Breast epithelium (tissue), 4 donors: ENCODE measurements at regions not wholly inside any gene's neighbourhood (a gene's known extent, or its start where the extent isn't known, plus 50 kb on each side); places are given as distances from the start of the nearest gene placed in this dataset.
A peak's percentile ranks its signal among the peaks of the same experiment; 100 is the strongest.
"Not testable (repeated sequence)": the region's sequence is repeated elsewhere in the genome, so short reads cannot be mapped to it uniquely, and the experiment has no call there.

ENCODE experiments used
- DNase-seq, 2 donors: peaks; one replicate each; pipeline ENCODE4 v3.0.0-alpha.2; 2019; ENCODE audit warnings: low spot score in 2 of 2
- H3K27ac ChIP-seq, 2 donors: fragments of 200-600 bp; sonication (generic) in 1 of 2; one replicate each; pipeline ENCODE4 v1.5.1; 2016 to 2019; ENCODE audit warnings: mild to moderate bottlenecking in 1 of 2
- H3K27me3 ChIP-seq, 2 donors: fragments of 200-600 bp; sonication (generic) in 1 of 2; one replicate each; pipeline versions ENCODE4 v1.5.1 to v1.6.0; 2017 to 2019; ENCODE audit warnings: control low read depth in 1 of 2, mild to moderate bottlenecking in 1 of 2
- H3K36me3 ChIP-seq: fragments of 200-600 bp; one replicate; pipeline ENCODE4 v1.5.1; 2019
- H3K4me1 ChIP-seq, 2 donors: fragments of 200-600 bp; sonication (generic); one replicate each; pipeline ENCODE4 v1.5.1; 2016 to 2019; ENCODE audit warnings: control low read depth in 1 of 2
- H3K4me3 ChIP-seq, 3 donors: fragments of 200-600 bp; sonication (generic); 1 replicate in 2 of 3; 2 replicates in 1 of 3; pipeline ENCODE4 v1.5.1; 2016 to 2019; ENCODE audit warnings: mild to moderate bottlenecking in 3 of 3, moderate library complexity in 2 of 3
- H3K9me3 ChIP-seq, 2 donors: fragments of 200-600 bp; sonication (generic) in 1 of 2; one replicate each; pipeline ENCODE4 v1.5.1; 2016 to 2019; ENCODE audit warnings: control low read depth in 1 of 2
- POLR2A ChIP-seq: fragments of 450-650 bp; IDR thresholded peaks from one replicate; pipeline ENCODE4 v1.6.1; 2016; ENCODE audit warnings: antibody characterized with exemption, mild to moderate bottlenecking, moderate library complexity
- POLR2AphosphoS5 ChIP-seq, 3 donors: sonication (generic); formaldehyde crosslinking; IDR thresholded peaks; one replicate each; pipeline ENCODE4 v1.6.1; 2017; ENCODE audit warnings: antibody characterized with exemption in 3 of 3
- intact Hi-C: fragments of 100-400 bp; cut with DNase I; formaldehyde crosslinking; loops from one replicate; pipeline ENCODE4 v1.15.1; 2023; ENCODE audit warnings: low total_unique reads
- TF ChIP-seq, protein P1 (sequence below), 3 donors: fragments of 450-650 bp; IDR thresholded peaks; one replicate each; pipeline ENCODE4 v1.5.1; 2016 to 2017; ENCODE audit warnings: antibody characterized with exemption in 3 of 3, mild to moderate bottlenecking in 3 of 3, moderate library complexity in 3 of 3

DNA sequence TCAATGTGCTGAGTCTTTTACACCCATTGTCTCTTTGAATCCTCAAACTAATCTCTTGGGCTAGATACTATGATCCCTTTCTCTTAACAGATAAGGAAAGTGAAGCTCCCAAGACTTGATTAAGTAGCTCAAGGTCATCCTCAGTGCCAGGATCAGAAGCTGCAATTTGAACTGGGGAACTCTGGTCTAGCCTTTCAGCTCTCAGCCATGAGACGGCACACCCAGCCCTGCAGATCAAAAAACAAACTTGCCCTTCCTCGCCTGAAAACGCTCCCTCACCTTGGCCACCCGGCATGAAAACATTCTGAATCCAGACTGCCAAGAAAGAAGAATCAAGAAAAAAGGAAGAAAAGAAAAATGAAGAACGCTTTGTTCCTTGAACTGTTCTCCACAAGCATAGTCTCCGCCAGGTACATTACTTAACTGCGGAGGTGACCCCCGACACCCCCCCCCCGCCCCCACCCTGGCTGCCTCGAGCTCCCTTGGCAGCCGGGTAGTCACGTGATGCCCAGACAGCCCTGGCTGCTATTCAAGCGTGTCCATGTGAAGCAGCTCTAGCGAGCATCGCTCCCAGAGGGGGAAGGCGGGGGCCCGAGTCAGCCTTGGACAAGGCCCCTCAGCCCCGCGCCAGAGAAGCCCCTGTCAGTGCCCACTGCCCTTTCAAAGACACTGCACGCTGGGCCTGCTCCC is 451.2 kb downstream of the MIAT start:
- Histone ChIP-seq H3K27ac (peak overlapping the region; percentile 27 to 52), H3K27me3 (no peaks in the 10 kb centered on the region), H3K4me3 (peak overlapping the region in 1 of 3 donors; percentile 23), H3K36me3 (no peaks in the 10 kb centered on the region), H3K9me3 (no peaks in the 10 kb centered on the region), H3K4me1 (peaks cover 3 to 6% of the 10 kb centered on the region in 2 donors)
- DNase-seq: peak; percentile 60 to 78
- peak in 2 of 3 donors; percentile 30 to 49 for TF ChIP-seq POLR2AphosphoS5 (IDR thresholded peaks at IDR 0.05)
- TF ChIP-seq POLR2A: no peak
- TF ChIP-seq, protein P1, sequence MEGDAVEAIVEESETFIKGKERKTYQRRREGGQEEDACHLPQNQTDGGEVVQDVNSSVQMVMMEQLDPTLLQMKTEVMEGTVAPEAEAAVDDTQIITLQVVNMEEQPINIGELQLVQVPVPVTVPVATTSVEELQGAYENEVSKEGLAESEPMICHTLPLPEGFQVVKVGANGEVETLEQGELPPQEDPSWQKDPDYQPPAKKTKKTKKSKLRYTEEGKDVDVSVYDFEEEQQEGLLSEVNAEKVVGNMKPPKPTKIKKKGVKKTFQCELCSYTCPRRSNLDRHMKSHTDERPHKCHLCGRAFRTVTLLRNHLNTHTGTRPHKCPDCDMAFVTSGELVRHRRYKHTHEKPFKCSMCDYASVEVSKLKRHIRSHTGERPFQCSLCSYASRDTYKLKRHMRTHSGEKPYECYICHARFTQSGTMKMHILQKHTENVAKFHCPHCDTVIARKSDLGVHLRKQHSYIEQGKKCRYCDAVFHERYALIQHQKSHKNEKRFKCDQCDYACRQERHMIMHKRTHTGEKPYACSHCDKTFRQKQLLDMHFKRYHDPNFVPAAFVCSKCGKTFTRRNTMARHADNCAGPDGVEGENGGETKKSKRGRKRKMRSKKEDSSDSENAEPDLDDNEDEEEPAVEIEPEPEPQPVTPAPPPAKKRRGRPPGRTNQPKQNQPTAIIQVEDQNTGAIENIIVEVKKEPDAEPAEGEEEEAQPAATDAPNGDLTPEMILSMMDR (IDR thresholded peaks at IDR 0.05): no peak
- intact Hi-C loops: no loop called here

DNA sequence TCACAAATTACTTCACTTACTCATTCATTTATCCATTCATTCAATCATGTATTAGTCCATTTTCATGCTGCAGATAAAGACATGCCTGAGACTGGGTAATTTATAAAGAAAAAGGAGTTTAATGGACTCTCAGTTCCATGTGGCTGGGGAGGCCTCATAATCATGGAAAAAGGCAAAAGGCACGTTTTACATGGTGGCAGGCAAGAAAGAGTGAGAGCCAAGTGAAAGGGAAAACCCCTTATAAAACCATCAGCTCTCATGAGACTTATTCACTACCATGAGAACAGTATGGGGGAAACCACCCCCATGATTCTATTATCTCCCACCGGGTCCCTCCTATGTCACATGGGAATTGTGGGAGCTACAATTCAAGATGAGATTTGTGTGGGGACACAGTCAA is 452.0 kb downstream of the MIAT start:
- H3K27ac ChIP-seq, H3K4me3 ChIP-seq, H3K36me3 ChIP-seq, H3K9me3 ChIP-seq, H3K4me1 ChIP-seq, DNase-seq, intact Hi-C loops, H3K27me3 ChIP-seq: not testable (repeated sequence)

DNA sequence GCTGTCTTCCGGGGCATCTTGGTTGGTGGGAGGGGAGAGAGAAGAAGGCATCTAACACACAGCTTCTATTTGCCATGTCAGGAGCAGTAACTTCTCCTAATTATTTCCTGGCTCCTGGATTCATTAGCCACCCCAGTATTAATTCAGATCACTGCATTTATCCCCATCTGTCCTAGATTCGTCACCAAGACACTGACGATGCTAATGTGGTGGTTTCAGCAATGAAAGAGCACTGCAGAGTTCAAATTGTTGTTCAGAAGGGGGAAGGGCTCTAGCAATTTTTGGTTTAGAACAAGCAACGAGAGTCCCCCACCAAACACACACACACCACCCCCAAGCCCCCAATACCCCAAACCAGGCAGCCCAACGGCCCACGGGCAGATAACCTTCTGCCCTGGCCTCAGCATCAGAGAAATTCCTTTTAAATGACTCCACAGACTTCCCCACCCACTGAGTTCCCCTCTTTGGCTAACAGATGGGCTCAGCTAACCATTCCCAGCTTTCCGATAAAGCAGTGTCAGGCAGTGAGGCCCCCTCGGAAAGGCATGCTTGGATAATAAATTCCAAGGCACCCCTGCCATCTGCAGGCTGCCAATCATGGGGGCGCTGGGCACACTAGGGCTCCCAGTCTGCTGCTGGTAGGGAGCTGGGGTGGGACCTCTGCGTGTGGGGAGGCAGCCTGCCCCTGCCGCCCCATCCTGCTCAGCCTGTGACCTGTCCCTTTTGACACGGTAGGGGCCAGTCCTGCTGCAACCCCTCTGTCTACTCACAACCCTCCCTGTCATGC is 453.5 kb downstream of the MIAT start:
- H3K27ac ChIP-seq: peak overlapping the region; percentile 50 to 84
- no peaks in the 10 kb centered on the region for H3K27me3 ChIP-seq
- TF ChIP-seq POLR2AphosphoS5 (IDR thresholded peaks at IDR 0.05) (no peak), POLR2A (no peak)
- TF ChIP-seq, protein P1 (IDR thresholded peaks at IDR 0.05): no peak
- H3K36me3 ChIP-seq: no peaks in the 10 kb centered on the region
- H3K4me3 ChIP-seq: no peak overlapping the region
- peaks cover 3 to 6% of the 10 kb centered on the region in 2 donors for H3K4me1 ChIP-seq
- DNase-seq: no peak
- intact Hi-C loops: no loop called here
- H3K9me3 ChIP-seq: no peaks in the 10 kb centered on the region

DNA sequence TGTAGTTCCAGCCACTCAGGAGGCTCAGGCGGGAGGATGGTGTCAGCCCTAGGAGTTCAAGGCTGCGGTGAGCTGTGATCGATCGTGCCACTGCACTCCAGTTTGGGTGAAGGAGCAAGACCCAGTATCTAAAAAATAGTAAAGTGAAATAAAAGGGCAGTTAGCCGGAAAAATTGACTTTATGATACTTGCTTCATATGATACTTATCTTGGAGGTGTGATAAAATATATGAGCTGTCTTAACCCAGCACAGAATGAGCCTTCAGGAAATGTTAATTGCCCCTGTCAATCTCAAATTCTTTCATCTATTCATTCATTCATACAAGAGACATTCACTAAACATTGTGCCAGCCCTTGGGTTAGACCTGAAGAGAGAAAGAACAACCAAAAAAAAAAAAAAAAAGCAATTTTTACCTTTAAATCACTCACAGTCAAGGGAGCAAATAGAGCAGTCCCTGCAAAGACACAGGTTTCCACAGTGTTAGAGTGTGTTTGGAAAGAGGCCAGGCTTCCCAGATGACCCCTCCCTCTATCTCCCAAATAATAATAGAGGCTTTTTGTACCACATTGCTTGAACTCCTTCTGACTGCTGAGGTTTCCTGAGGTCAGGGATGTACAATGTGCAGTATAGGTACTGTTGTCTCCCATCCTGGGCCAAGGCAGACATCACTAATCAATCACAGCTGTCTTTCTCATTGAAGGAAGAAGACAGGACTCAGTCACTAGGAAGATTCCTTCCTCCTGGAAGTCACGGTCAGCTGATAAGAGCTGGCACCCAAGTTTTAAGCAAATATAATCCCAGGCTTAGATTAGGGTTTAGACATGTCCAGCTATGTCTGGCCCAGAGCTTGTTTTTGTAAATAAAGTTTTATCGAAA is 454.6 kb downstream of the MIAT start:
- Histone ChIP-seq H3K36me3 (no peaks in the 10 kb centered on the region), H3K4me3 (no peak overlapping the region), H3K9me3 (no peaks in the 10 kb centered on the region), H3K27ac (peak overlapping the region; percentile 84 to 87), H3K27me3 (no peaks in the 10 kb centered on the region), H3K4me1 (peaks cover 3 to 6% of the 10 kb centered on the region in 2 donors)
- DNase-seq: no peak
- TF ChIP-seq POLR2AphosphoS5 (IDR thresholded peaks at IDR 0.05) (no peak), POLR2A (no peak)
- TF ChIP-seq, protein P1 (IDR thresholded peaks at IDR 0.05): no peak
- intact Hi-C loops: no loop called here

DNA sequence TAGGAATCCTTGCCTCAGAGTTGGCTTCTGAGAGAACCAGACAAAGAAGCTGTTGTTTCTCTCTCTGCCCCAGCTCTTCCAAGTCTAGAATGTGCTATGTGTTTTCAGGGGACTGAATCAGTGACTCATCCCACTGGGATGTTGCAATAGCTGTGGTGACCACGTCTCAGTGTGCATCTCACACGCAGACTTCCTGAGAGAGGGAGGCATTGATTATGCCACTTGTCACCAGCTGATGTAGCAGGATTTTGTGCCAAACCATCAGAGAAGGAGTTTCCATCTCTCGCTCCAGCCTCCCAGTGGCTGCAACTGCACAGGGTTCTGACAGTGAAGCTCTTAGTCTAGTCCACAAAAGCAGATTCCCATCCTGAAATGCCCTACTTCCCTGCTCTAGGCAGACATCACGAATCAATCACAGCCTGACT is 455.8 kb downstream of the MIAT start:
- peak overlapping the region; percentile 84 to 87 for H3K27ac ChIP-seq
- TF ChIP-seq POLR2AphosphoS5 (IDR thresholded peaks at IDR 0.05): peak; percentile 82 to 95 (median 84)
- no peak for TF ChIP-seq POLR2A
- no peaks in the 10 kb centered on the region for H3K9me3 ChIP-seq
- DNase-seq: peak in 1 of 2 donors; percentile 85
- H3K36me3 ChIP-seq: no peaks in the 10 kb centered on the region
- peaks cover 3 to 6% of the 10 kb centered on the region in 2 donors for H3K4me1 ChIP-seq
- no peaks in the 10 kb centered on the region for H3K27me3 ChIP-seq
- intact Hi-C loops: no loop called here
- H3K4me3 ChIP-seq: no peak overlapping the region
